NCI-H69 (cell line): ENCODE measurements at regions not wholly inside any gene's neighbourhood (a gene's known extent, or its start where the extent isn't known, plus 50 kb on each side); places are given as distances from the start of the nearest gene placed in this dataset.

Experiments used
- DNase-seq: peaks from one replicate; lab custom pipeline; 2025; lab: John Stamatoyannopoulos, UW

- DNase-seq: no peak
Observed at GRCh38 chr15:94008104-94009074, 223.0 kb upstream of the MCTP2 start.

GRCh38 chr15:94004697-94005096, 226.7 kb upstream of the MCTP2 start:
- DNase-seq: no peak

GRCh38 chr15:94002041-94002440, 229.3 kb upstream of the MCTP2 start:
- no peak for DNase-seq

- DNase-seq: no peak
Observed at GRCh38 chr15:94001255-94001801, 230.0 kb upstream of the MCTP2 start.

GRCh38 chr15:94000606-94001005, 230.8 kb upstream of the MCTP2 start:
- DNase-seq: no peak

- peak; percentile 27 for DNase-seq
Observed at GRCh38 chr15:93997071-93997658, 234.2 kb upstream of the MCTP2 start.

- no peak for DNase-seq
Observed at GRCh38 chr15:93989440-93989998, 241.8 kb upstream of the MCTP2 start.

GRCh38 chr15:93987068-93987467, 244.3 kb upstream of the MCTP2 start:
- DNase-seq: no peak

- DNase-seq: no peak
Observed at GRCh38 chr15:93986400-93986984, 244.9 kb upstream of the MCTP2 start.

- no peak for DNase-seq
Observed at GRCh38 chr15:93985925-93986324, 245.4 kb upstream of the MCTP2 start.

- DNase-seq: no peak
Observed at GRCh38 chr15:93985176-93985575, 246.2 kb upstream of the MCTP2 start.

GRCh38 chr15:93983526-93983925, 247.8 kb upstream of the MCTP2 start:
- peak; percentile 13 for DNase-seq

GRCh38 chr15:93982226-93982727, 249.1 kb upstream of the MCTP2 start:
- DNase-seq: no peak

GRCh38 chr15:93981706-93982105, 249.7 kb upstream of the MCTP2 start:
- no peak for DNase-seq

- no peak for DNase-seq
Observed at GRCh38 chr15:93980261-93980911, 251.0 kb upstream of the MCTP2 start.

- DNase-seq: peak; percentile 57
Observed at GRCh38 chr15:93974804-93975481, 256.4 kb upstream of the MCTP2 start.

- no peak for DNase-seq
Observed at GRCh38 chr15:93973287-93973686, 258.1 kb upstream of the MCTP2 start.

GRCh38 chr15:93968773-93969172, 262.6 kb upstream of the MCTP2 start:
- no peak for DNase-seq

GRCh38 chr15:93965304-93965908, 266.0 kb upstream of the MCTP2 start:
- no peak for DNase-seq

GRCh38 chr15:93954985-93955571, 276.3 kb upstream of the MCTP2 start:
- DNase-seq: no peak
